PC-9 (cell line): ENCODE measurements at regions not wholly inside any gene's neighbourhood (a gene's known extent, or its start where the extent isn't known, plus 50 kb on each side); places are given as distances from the start of the nearest gene placed in this dataset.

Experiments used
- BruUV-seq: library from RNA; stranded (reverse); fragments of 400-500 nt; replicated peaks from 2 replicates; lab custom pipeline; 2021; lab: Mats Ljungman, UMichigan
- CTCF ChIA-PET: fragments of 300-600 bp; sonication (Branson Sonifier 250); formaldehyde crosslinking; loops from one replicate; lab custom pipeline; 2022; ENCODE audit warnings: antibody characterized with exemption; lab: Charles Lee
- POLR2A ChIA-PET: fragments of 300-600 bp; sonication (Branson Sonifier 250); formaldehyde crosslinking; loops from one replicate; lab custom pipeline; 2022; ENCODE audit warnings: antibody characterized with exemption; ENCODE audit not compliant: unreplicated experiment; lab: Charles Lee
- DNase-seq, 2 experiments: peaks; one replicate each; pipeline versions ENCODE4 v3.0.0 to v3.0.0-alpha.2; 2015 to 2022; ENCODE audit warnings: mixed read lengths in 1 of 2
- H2AFZ ChIP-seq: fragments of 200-600 bp; sonication (generic); 2 replicates; pipeline ENCODE4 v1.8.1; 2017; ENCODE audit warnings: antibody characterized with exemption
- H3F3A ChIP-seq: fragments of 200-600 bp; sonication (generic); 2 replicates; pipeline ENCODE4 v1.8.1; 2017; ENCODE audit warnings: antibody characterized with exemption, mild to moderate bottlenecking, low read depth; ENCODE audit not compliant: insufficient read depth
- H3K27ac ChIP-seq: fragments of 200-600 bp; sonication (generic); 2 replicates; pipeline ENCODE4 v1.6.1; 2016; ENCODE audit warnings: mixed run types
- H3K27me3 ChIP-seq: fragments of 200-600 bp; sonication (generic); 2 replicates; pipeline ENCODE4 v1.6.1; 2016; ENCODE audit warnings: low read depth, mixed run types; ENCODE audit not compliant: insufficient read depth
- H3K36me3 ChIP-seq: fragments of 200-600 bp; sonication (generic); 2 replicates; pipeline ENCODE4 v1.6.1; 2016; ENCODE audit warnings: low read depth, mixed run types
- H3K4me1 ChIP-seq: fragments of 200-600 bp; sonication (generic); replicated peaks from 2 replicates; pipeline ENCODE4 v1.6.1; 2016; ENCODE audit warnings: mixed run types; ENCODE audit not compliant: insufficient read depth
- H3K4me2 ChIP-seq: fragments of 200-600 bp; sonication (generic); 2 replicates; pipeline ENCODE4 v1.6.1; 2017; ENCODE audit warnings: mixed run types
- H3K4me3 ChIP-seq: fragments of 200-600 bp; sonication (generic); 2 replicates; pipeline ENCODE4 v1.6.1; 2016; ENCODE audit warnings: mixed run types
- H3K79me2 ChIP-seq: fragments of 200-600 bp; sonication (generic); 2 replicates; pipeline ENCODE4 v1.6.1; 2017; ENCODE audit warnings: low read depth, mixed run types
- H3K9me2 ChIP-seq: fragments of 200-600 bp; sonication (generic); 2 replicates; pipeline ENCODE4 v1.8.1; 2017; ENCODE audit warnings: mild to moderate bottlenecking; ENCODE audit not compliant: insufficient read depth
- H3K9me3 ChIP-seq: fragments of 200-600 bp; sonication (generic); 2 replicates; pipeline ENCODE4 v1.8.1; 2016; ENCODE audit warnings: low read depth; ENCODE audit not compliant: insufficient read depth
- H4K20me1 ChIP-seq: fragments of 200-600 bp; sonication (generic); 2 replicates; pipeline ENCODE4 v1.8.1; 2017; ENCODE audit not compliant: insufficient read depth
- EZH2 ChIP-seq: fragments of 200-600 bp; sonication (generic); IDR thresholded peaks from 2 replicates; pipeline ENCODE4 v1.8.0; 2017; ENCODE audit warnings: antibody characterized with exemption, low read depth
- intact Hi-C: fragments of 100-400 bp; cut with micrococcal nuclease; formaldehyde crosslinking; loops from one replicate; pipeline ENCODE4 v1.10.0; 2022; ENCODE audit not compliant: unreplicated experiment
- TF ChIP-seq, protein P1 (sequence below): fragments of 200-600 bp; sonication (generic); conservative IDR thresholded peaks from 2 replicates; pipeline ENCODE4 v1.6.1; 2017; ENCODE audit warnings: mixed run types, antibody characterized with exemption, mild to moderate bottlenecking, moderate library complexity

DNA sequence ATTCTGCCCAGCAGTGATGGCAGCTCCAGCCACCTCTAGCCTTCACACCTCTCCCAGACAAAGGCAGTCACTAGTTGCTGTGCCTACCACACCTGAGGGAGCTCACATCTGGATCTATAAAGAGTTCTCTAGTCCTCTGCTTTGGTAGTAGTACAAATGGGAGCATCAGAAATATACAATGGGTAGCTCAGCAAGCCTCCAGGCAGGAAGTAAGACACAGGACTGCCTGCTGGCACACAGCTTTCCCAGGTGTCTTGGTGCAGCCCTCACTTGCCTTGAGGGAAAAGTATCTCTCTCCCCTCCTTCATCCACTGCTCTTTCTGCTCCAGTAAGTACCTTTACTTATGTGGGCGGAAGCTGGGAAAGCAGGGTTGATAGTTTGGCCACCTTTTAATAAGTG, 212.9 kb upstream of the SLC7A11 start:
- no peaks in the 10 kb centered on the region for H3K9me3 ChIP-seq
- H3K4me3 ChIP-seq = no peak overlapping the region
- no peaks in the 10 kb centered on the region for H3K4me1 ChIP-seq
- H3K27ac ChIP-seq = no peak overlapping the region
- H3F3A ChIP-seq = no peaks in the 10 kb centered on the region
- H3K27me3 ChIP-seq = no peaks in the 10 kb centered on the region
- intact Hi-C loops = no loop called here
- CTCF ChIA-PET = no interaction called here
- POLR2A ChIA-PET = no interaction called here
- TF ChIP-seq, protein P1, sequence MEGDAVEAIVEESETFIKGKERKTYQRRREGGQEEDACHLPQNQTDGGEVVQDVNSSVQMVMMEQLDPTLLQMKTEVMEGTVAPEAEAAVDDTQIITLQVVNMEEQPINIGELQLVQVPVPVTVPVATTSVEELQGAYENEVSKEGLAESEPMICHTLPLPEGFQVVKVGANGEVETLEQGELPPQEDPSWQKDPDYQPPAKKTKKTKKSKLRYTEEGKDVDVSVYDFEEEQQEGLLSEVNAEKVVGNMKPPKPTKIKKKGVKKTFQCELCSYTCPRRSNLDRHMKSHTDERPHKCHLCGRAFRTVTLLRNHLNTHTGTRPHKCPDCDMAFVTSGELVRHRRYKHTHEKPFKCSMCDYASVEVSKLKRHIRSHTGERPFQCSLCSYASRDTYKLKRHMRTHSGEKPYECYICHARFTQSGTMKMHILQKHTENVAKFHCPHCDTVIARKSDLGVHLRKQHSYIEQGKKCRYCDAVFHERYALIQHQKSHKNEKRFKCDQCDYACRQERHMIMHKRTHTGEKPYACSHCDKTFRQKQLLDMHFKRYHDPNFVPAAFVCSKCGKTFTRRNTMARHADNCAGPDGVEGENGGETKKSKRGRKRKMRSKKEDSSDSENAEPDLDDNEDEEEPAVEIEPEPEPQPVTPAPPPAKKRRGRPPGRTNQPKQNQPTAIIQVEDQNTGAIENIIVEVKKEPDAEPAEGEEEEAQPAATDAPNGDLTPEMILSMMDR = no peak
- TF ChIP-seq EZH2 = no peak
- H2AFZ ChIP-seq = no peak overlapping the region
- H4K20me1 ChIP-seq = no peaks in the 10 kb centered on the region
- BruUV-seq = no TSS peak
- H3K9me2 ChIP-seq = no peaks in the 10 kb centered on the region
- H3K79me2 ChIP-seq = no peaks in the 10 kb centered on the region
- no peak for DNase-seq
- H3K4me2 ChIP-seq = no peak overlapping the region
- no peaks in the 10 kb centered on the region for H3K36me3 ChIP-seq

DNA sequence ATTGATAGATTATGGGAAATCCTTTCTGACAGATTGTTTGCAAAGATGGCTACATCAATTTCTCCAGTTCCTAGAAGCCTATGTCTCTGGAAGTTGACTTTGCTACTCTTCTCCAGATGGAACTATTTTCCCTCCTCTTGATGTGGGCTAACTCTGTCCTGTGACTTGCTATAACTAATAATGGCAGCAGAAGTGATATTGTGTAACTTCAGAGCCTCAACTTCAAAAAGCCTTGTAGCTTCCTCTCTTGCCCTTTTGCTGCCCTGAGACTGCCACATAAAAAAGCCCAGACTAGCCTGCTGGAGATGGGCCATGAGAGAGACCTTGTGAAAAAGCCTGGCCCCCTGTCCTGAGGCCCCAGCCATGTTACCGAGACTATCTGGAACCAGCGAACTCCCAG, 210.7 kb upstream of the SLC7A11 start:
- ChIA-PET POLR2A (no interaction called here), CTCF (no interaction called here)
- Histone ChIP-seq H3K9me2 (no peaks in the 10 kb centered on the region), H2AFZ (no peak overlapping the region), H3K4me2 (no peak overlapping the region), H3K9me3 (no peaks in the 10 kb centered on the region), H3K79me2 (no peaks in the 10 kb centered on the region), H3K36me3 (no peaks in the 10 kb centered on the region), H3F3A (no peaks in the 10 kb centered on the region), H3K4me3 (no peak overlapping the region), H3K4me1 (no peaks in the 10 kb centered on the region), H4K20me1 (no peaks in the 10 kb centered on the region), H3K27ac (no peak overlapping the region), H3K27me3 (no peaks in the 10 kb centered on the region)
- intact Hi-C loops = no loop called here
- no TSS peak for BruUV-seq
- no peak for TF ChIP-seq EZH2
- TF ChIP-seq, protein P1 = no peak
- no peak for DNase-seq

DNA sequence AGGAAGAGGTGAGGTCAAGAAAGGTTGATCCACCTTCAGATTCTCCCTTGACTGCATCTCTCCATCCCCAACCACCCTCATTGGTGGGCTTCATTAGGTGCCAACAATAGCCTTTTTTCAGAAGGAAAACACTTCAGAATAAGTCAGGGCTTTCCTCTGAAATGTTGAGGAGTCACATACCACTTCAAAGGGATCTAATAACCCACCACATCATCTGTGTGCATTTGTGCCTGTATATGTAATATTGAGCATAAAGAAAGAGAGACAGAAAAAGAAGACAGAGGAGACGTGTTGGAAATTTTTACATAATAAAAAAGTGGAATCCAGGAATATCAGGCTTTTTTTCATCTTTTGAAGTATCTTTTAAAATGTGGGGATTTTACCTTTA, 209.1 kb upstream of the SLC7A11 start:
- Histone ChIP-seq H4K20me1 (no peaks in the 10 kb centered on the region), H3K27ac (no peak overlapping the region), H3K79me2 (no peaks in the 10 kb centered on the region), H3K36me3 (no peaks in the 10 kb centered on the region), H3K4me2 (no peak overlapping the region), H3K9me3 (no peaks in the 10 kb centered on the region), H3K27me3 (no peaks in the 10 kb centered on the region), H3F3A (no peaks in the 10 kb centered on the region), H3K4me1 (no peaks in the 10 kb centered on the region), H3K4me3 (no peak overlapping the region), H2AFZ (no peak overlapping the region), H3K9me2 (no peaks in the 10 kb centered on the region)
- ChIA-PET CTCF (interaction anchor here (0.7 kb wide), 1 partner anchor 348 kb away, joined by 3 read pairs; no protein-coding TSS in a partner anchor), POLR2A (interaction anchor here (0.6 kb wide), 1 partner anchor 209 kb away, joined by 5 read pairs; the partner anchor contains the start of gene SLC7A11)
- BruUV-seq = no TSS peak
- intact Hi-C loops = no loop called here
- no peak for DNase-seq
- TF ChIP-seq, protein P1 = no peak
- no peak for TF ChIP-seq EZH2
